HEK293 (cell line): ENCODE measurements at regions not wholly inside any gene's neighbourhood (a gene's known extent, or its start where the extent isn't known, plus 50 kb on each side); places are given as distances from the start of the nearest gene placed in this dataset.

Experiments used
- CTCF ChIA-PET: fragments of 350-600 bp; formaldehyde crosslinking; extraction: SDS; loops from one replicate; lab custom pipeline; 2021; ENCODE audit warnings: antibody characterized with exemption; lab: Yijun Ruan, JAX
- POLR2A ChIA-PET: fragments of 300-600 bp; formaldehyde crosslinking; extraction: SDS; loops from one replicate; lab custom pipeline; 2020; ENCODE audit warnings: antibody characterized with exemption, inconsistent platforms; lab: Yijun Ruan, JAX
- H3K27ac ChIP-seq: fragments of 200-500 bp; sonication (Bioruptor generic); 2 replicates; pipeline ENCODE4 v1.5.1; 2014; ENCODE audit warnings: low read depth, low read length, control low read depth, inconsistent platforms; ENCODE audit errors: extremely low read depth
- H3K36me3 ChIP-seq, 2 experiments: fragments of 200-500 bp in 1 of 2; sonication (Bioruptor generic) in 1 of 2; 1 replicate in 1 of 2; 2 replicates in 1 of 2; pipeline ENCODE4 v1.5.1; 2014 to 2017; ENCODE audit warnings: inconsistent platforms in 2 of 2, low read length in 2 of 2; ENCODE audit not compliant: control insufficient read depth in 2 of 2, insufficient read depth in 1 of 2
- H3K4me1 ChIP-seq: fragments of 200-500 bp; sonication (Bioruptor generic); 2 replicates; pipeline ENCODE4 v1.5.1; 2014; ENCODE audit warnings: mild to moderate bottlenecking, low read length, inconsistent platforms; ENCODE audit not compliant: control insufficient read depth, insufficient read depth
- H3K4me3 ChIP-seq: 2 replicates; pipeline ENCODE4 v1.5.1; 2011; ENCODE audit warnings: low read depth, mild to moderate bottlenecking, control low read depth, low read length, moderate library complexity
- H3K9me3 ChIP-seq: fragments of 200-500 bp; sonication (Bioruptor generic); 2 replicates; pipeline ENCODE4 v1.5.1; 2014; ENCODE audit warnings: low read depth, low read length, inconsistent platforms; ENCODE audit not compliant: control insufficient read depth, insufficient read depth
- OSR2 ChIP-seq: fragments of 450-650 bp; formaldehyde crosslinking; IDR thresholded peaks from 2 replicates; pipeline ENCODE4 v1.5.1; 2016; ENCODE audit warnings: missing biosample characterization, missing genetic modification characterization
- SALL2 ChIP-seq: fragments of 450-650 bp; formaldehyde crosslinking; IDR thresholded peaks from 2 replicates; pipeline ENCODE4 v1.5.0; 2017; ENCODE audit warnings: missing biosample characterization, mild to moderate bottlenecking, missing genetic modification characterization, borderline replicate concordance
- ZNF112 ChIP-seq: fragments of 450-650 bp; formaldehyde crosslinking; IDR thresholded peaks from 2 replicates; pipeline ENCODE4 v1.5.0; 2017; ENCODE audit warnings: missing biosample characterization, missing genetic modification characterization
- ZNF121 ChIP-seq: fragments of 450-650 bp; formaldehyde crosslinking; IDR thresholded peaks from 2 replicates; pipeline ENCODE4 v1.5.1; 2016; ENCODE audit warnings: missing biosample characterization, missing genetic modification characterization
- ZNF132 ChIP-seq: fragments of 450-650 bp; formaldehyde crosslinking; IDR thresholded peaks from 2 replicates; pipeline ENCODE4 v1.5.1; 2017; ENCODE audit warnings: missing biosample characterization, missing genetic modification characterization, borderline replicate concordance
- ZNF223 ChIP-seq: fragments of 450-650 bp; formaldehyde crosslinking; IDR thresholded peaks from 2 replicates; pipeline ENCODE4 v1.5.1; 2016; ENCODE audit warnings: missing biosample characterization, missing genetic modification characterization
- ZNF23 ChIP-seq: fragments of 450-650 bp; formaldehyde crosslinking; IDR thresholded peaks from 2 replicates; pipeline ENCODE4 v1.5.1; 2016; ENCODE audit warnings: missing biosample characterization, missing genetic modification characterization, borderline replicate concordance
- ZNF239 ChIP-seq: fragments of 450-650 bp; formaldehyde crosslinking; IDR thresholded peaks from 2 replicates; pipeline ENCODE4 v1.5.1; 2016; ENCODE audit warnings: missing biosample characterization, missing genetic modification characterization
- ZNF433 ChIP-seq: fragments of 450-650 bp; formaldehyde crosslinking; IDR thresholded peaks from 2 replicates; pipeline ENCODE4 v1.5.1; 2016; ENCODE audit warnings: missing biosample characterization, missing genetic modification characterization, low read depth
- ZNF610 ChIP-seq: fragments of 450-650 bp; formaldehyde crosslinking; IDR thresholded peaks from 2 replicates; pipeline ENCODE4 v1.5.1; 2016; ENCODE audit warnings: missing biosample characterization, missing genetic modification characterization, borderline replicate concordance
- ZNF777 ChIP-seq: fragments of 450-650 bp; formaldehyde crosslinking; IDR thresholded peaks from 2 replicates; pipeline ENCODE4 v1.5.1; 2017; ENCODE audit warnings: missing biosample characterization, missing genetic modification characterization, borderline replicate concordance
- TF ChIP-seq, protein P1 (sequence below): fragments of 450-650 bp; formaldehyde crosslinking; IDR thresholded peaks from 2 replicates; pipeline ENCODE4 v1.5.1; 2017; ENCODE audit warnings: missing biosample characterization, missing genetic modification characterization
- TF ChIP-seq, protein P2 (sequence below): fragments of 450-650 bp; formaldehyde crosslinking; IDR thresholded peaks from 2 replicates; pipeline ENCODE4 v1.5.1; 2016; ENCODE audit warnings: missing biosample characterization, missing genetic modification characterization
- TF ChIP-seq, protein P3 (sequence below): fragments of 450-650 bp; formaldehyde crosslinking; IDR thresholded peaks from 2 replicates; pipeline ENCODE4 v1.5.1; 2016; ENCODE audit warnings: missing biosample characterization, missing genetic modification characterization
- TF ChIP-seq, protein P4 (sequence below): fragments of 450-650 bp; formaldehyde crosslinking; IDR thresholded peaks from 2 replicates; pipeline ENCODE4 v1.5.1; 2017; ENCODE audit warnings: missing biosample characterization, missing genetic modification characterization
- TF ChIP-seq, protein P5 (sequence below): fragments of 450-650 bp; formaldehyde crosslinking; IDR thresholded peaks from 2 replicates; pipeline ENCODE4; 2016; ENCODE audit warnings: missing biosample characterization, missing genetic modification characterization
- TF ChIP-seq, protein P6 (sequence below): fragments of 450-650 bp; formaldehyde crosslinking; IDR thresholded peaks from 2 replicates; pipeline ENCODE4 v1.5.1; 2017; ENCODE audit warnings: missing biosample characterization, missing genetic modification characterization
- TF ChIP-seq, protein P7 (sequence below): fragments of 450-650 bp; formaldehyde crosslinking; IDR thresholded peaks from 2 replicates; pipeline ENCODE4 v1.5.1; 2016; ENCODE audit warnings: missing biosample characterization, missing genetic modification characterization, borderline replicate concordance

DNA sequence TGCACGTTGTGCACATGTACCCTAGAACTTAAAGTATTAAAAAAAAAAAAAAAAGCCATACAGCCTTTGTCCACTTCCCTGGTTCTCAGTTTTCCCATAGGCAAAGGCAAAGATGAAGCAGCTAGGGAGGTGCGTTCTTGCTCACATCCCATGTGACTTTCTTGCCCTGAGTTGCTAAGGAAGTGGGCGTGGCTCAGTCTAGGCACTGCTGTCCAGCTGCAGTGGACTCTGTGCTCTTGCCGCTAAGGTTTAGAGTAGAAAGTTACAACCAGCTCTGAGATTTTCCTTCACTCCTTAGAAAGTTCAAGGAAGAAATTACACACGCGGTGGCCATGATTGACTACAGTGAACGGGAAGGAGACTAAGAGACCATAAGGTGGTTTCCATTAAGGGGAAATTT lies 144.7 kb downstream of the NAA11 start (continued):
- no peak for TF ChIP-seq ZNF610 (tag by site-specific recombination)
- TF ChIP-seq, protein P1, sequence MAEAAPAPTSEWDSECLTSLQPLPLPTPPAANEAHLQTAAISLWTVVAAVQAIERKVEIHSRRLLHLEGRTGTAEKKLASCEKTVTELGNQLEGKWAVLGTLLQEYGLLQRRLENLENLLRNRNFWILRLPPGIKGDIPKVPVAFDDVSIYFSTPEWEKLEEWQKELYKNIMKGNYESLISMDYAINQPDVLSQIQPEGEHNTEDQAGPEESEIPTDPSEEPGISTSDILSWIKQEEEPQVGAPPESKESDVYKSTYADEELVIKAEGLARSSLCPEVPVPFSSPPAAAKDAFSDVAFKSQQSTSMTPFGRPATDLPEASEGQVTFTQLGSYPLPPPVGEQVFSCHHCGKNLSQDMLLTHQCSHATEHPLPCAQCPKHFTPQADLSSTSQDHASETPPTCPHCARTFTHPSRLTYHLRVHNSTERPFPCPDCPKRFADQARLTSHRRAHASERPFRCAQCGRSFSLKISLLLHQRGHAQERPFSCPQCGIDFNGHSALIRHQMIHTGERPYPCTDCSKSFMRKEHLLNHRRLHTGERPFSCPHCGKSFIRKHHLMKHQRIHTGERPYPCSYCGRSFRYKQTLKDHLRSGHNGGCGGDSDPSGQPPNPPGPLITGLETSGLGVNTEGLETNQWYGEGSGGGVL, result no peak
- no peak for TF ChIP-seq ZNF239 (tag by site-specific recombination)
- TF ChIP-seq SALL2 (tag by site-specific recombination), result no peak
- no peak for TF ChIP-seq ZNF23 (tag by site-specific recombination)
- TF ChIP-seq ZNF777 (tag by site-specific recombination), result no peak
- TF ChIP-seq, protein P2, sequence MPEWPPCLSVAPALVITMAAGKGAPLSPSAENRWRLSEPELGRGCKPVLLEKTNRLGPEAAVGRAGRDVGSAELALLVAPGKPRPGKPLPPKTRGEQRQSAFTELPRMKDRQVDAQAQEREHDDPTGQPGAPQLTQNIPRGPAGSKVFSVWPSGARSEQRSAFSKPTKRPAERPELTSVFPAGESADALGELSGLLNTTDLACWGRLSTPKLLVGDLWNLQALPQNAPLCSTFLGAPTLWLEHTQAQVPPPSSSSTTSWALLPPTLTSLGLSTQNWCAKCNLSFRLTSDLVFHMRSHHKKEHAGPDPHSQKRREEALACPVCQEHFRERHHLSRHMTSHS (tag by site-specific recombination), result no peak

DNA sequence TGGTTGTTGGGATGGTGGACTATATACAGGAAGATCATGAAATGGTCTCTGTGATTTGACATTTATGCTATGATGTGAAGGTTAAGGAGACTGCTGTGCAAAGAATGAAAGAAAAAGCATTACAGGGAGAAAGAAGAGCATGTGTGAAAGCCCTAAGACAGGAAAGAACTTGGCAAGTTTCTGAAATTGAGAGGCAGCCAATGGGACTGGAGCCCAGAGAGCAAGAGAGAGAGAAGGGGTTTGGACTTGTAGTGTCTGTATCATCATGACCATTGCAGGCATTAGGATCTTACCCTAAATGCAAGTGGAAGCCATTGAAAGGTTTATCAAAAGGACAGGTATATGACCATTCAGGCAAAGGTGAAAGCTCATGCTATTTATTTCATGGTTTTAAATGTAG lies 147.1 kb downstream of the NAA11 start:
- ChIA-PET POLR2A (no interaction called here), CTCF (no interaction called here)
- Histone ChIP-seq H3K36me3 (no peaks in the 10 kb centered on the region), H3K4me3 (no peak overlapping the region), H3K4me1 (no peaks in the 10 kb centered on the region), H3K9me3 (no peaks in the 10 kb centered on the region), H3K27ac (no peak overlapping the region)
- TF ChIP-seq ZNF132 (tag by site-specific recombination) (no peak), ZNF433 (tag by site-specific recombination) (no peak), OSR2 (no peak)
- TF ChIP-seq, protein P3, sequence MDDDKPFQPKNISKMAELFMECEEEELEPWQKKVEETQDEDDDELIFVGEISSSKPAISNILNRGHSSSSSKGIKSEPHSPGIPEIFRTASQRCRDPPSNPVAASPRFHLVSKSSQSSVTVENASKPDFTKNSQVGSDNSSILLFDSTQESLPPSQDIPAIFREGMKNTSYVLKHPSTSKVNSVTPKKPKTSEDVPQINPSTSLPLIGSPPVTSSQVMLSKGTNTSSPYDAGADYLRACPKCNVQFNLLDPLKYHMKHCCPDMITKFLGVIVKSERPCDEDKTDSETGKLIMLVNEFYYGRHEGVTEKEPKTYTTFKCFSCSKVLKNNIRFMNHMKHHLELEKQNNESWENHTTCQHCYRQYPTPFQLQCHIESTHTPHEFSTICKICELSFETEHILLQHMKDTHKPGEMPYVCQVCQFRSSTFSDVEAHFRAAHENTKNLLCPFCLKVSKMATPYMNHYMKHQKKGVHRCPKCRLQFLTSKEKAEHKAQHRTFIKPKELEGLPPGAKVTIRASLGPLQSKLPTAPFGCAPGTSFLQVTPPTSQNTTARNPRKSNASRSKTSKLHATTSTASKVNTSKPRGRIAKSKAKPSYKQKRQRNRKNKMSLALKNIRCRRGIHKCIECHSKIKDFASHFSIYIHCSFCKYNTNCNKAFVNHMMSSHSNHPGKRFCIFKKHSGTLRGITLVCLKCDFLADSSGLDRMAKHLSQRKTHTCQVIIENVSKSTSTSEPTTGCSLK (tag by site-specific recombination), result no peak
- TF ChIP-seq, protein P4, sequence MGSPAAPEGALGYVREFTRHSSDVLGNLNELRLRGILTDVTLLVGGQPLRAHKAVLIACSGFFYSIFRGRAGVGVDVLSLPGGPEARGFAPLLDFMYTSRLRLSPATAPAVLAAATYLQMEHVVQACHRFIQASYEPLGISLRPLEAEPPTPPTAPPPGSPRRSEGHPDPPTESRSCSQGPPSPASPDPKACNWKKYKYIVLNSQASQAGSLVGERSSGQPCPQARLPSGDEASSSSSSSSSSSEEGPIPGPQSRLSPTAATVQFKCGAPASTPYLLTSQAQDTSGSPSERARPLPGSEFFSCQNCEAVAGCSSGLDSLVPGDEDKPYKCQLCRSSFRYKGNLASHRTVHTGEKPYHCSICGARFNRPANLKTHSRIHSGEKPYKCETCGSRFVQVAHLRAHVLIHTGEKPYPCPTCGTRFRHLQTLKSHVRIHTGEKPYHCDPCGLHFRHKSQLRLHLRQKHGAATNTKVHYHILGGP (tag by site-specific recombination), result no peak

DNA sequence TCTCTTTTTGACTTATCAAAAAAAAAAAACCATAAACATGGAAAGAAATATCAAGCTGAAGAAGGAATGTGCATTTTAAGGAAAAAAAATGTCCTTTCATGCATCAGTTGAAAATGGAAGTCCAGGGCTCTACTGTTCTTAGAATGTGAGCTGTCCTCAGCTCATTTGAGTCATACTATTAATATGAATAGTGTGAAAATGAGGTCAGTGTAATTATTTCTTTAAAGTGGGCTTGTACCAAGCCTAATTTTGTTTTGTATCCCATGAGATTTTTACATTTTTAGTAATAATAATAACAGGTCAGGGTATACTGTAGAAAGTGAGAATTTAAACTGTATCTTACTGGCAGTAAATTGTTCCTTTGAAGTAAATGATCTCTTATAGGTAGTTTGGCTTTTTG lies 148.5 kb downstream of the NAA11 start:
- no peaks in the 10 kb centered on the region for H3K9me3 ChIP-seq
- H3K36me3 ChIP-seq, result no peaks in the 10 kb centered on the region
- H3K4me1 ChIP-seq, result no peaks in the 10 kb centered on the region
- no peak overlapping the region for H3K27ac ChIP-seq
- no peak overlapping the region for H3K4me3 ChIP-seq
- ChIA-PET POLR2A (no interaction called here), CTCF (no interaction called here)
- TF ChIP-seq, protein P5, sequence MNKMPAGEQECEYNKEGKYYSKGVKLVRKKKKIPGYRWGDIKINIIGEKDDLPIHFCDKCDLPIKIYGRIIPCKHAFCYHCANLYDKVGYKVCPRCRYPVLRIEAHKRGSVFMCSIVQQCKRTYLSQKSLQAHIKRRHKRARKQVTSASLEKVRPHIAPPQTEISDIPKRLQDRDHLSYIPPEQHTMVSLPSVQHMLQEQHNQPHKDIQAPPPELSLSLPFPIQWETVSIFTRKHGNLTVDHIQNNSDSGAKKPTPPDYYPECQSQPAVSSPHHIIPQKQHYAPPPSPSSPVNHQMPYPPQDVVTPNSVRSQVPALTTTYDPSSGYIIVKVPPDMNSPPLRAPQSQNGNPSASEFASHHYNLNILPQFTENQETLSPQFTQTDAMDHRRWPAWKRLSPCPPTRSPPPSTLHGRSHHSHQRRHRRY (tag by site-specific recombination), result no peak
- TF ChIP-seq ZNF121, result no peak
- TF ChIP-seq, protein P6, sequence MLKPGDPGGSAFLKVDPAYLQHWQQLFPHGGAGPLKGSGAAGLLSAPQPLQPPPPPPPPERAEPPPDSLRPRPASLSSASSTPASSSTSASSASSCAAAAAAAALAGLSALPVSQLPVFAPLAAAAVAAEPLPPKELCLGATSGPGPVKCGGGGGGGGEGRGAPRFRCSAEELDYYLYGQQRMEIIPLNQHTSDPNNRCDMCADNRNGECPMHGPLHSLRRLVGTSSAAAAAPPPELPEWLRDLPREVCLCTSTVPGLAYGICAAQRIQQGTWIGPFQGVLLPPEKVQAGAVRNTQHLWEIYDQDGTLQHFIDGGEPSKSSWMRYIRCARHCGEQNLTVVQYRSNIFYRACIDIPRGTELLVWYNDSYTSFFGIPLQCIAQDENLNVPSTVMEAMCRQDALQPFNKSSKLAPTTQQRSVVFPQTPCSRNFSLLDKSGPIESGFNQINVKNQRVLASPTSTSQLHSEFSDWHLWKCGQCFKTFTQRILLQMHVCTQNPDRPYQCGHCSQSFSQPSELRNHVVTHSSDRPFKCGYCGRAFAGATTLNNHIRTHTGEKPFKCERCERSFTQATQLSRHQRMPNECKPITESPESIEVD (tag by site-specific recombination), result no peak
- TF ChIP-seq, protein P7, sequence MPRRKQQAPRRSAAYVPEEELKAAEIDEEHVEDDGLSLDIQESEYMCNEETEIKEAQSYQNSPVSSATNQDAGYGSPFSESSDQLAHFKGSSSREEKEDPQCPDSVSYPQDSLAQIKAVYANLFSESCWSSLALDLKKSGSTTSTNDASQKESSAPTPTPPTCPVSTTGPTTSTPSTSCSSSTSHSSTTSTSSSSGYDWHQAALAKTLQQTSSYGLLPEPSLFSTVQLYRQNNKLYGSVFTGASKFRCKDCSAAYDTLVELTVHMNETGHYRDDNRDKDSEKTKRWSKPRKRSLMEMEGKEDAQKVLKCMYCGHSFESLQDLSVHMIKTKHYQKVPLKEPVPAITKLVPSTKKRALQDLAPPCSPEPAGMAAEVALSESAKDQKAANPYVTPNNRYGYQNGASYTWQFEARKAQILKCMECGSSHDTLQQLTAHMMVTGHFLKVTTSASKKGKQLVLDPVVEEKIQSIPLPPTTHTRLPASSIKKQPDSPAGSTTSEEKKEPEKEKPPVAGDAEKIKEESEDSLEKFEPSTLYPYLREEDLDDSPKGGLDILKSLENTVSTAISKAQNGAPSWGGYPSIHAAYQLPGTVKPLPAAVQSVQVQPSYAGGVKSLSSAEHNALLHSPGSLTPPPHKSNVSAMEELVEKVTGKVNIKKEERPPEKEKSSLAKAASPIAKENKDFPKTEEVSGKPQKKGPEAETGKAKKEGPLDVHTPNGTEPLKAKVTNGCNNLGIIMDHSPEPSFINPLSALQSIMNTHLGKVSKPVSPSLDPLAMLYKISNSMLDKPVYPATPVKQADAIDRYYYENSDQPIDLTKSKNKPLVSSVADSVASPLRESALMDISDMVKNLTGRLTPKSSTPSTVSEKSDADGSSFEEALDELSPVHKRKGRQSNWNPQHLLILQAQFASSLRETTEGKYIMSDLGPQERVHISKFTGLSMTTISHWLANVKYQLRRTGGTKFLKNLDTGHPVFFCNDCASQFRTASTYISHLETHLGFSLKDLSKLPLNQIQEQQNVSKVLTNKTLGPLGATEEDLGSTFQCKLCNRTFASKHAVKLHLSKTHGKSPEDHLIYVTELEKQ, result no peak
- no peak for TF ChIP-seq ZNF112 (tag by site-specific recombination)
- no peak for TF ChIP-seq ZNF223 (tag by site-specific recombination)
